NCI-H2081 (cell line): ENCODE measurements at regions not wholly inside any gene's neighbourhood (a gene's known extent, or its start where the extent isn't known, plus 50 kb on each side); places are given as distances from the start of the nearest gene placed in this dataset.

Source experiments
- DNase-seq, 2 experiments: peaks; one replicate each; lab custom pipeline; 2025; lab: John Stamatoyannopoulos, UW

GRCh38 chr15:23514484-23514883 is 51.0 kb upstream of the MKRN3 start:
- DNase-seq = no peak

GRCh38 chr15:23506762-23507161 is 58.7 kb upstream of the MKRN3 start:
- DNase-seq = no peak

- peak; percentile 68 to 85 for DNase-seq
Observed at GRCh38 chr15:23503980-23504379, 56.9 kb upstream of the GOLGA6L2 start.

GRCh38 chr15:23503576-23503975 is 56.5 kb upstream of the GOLGA6L2 start:
- no peak for DNase-seq

- DNase-seq = peak; percentile 19 to 46
Observed at GRCh38 chr15:23497710-23498111, 50.7 kb upstream of the GOLGA6L2 start.
